ENCODE measurements at regions not wholly inside any gene's neighbourhood (a gene's known extent, or its start where the extent isn't known, plus 50 kb on each side); places are given as distances from the start of the nearest gene placed in this dataset.

- TF ChIP-seq STAT3 (IDR thresholded peaks at IDR 0.05; ENCODE audit: low read depth, low read length) (no peak), RAD21 (IDR thresholded peaks at IDR 0.05; ENCODE audit: insufficient read depth, low read depth, low read length) (no peak), NRF1 (conservative IDR thresholded peaks at IDR 0.05; ENCODE audit: low read depth, low read length) (no peak)
These were observed 835.8 kb upstream of the ALCAM start (continued) for GRCh38 chr3:104530934-104531333.

- BruUV-seq (replicated peaks): no TSS peak
- DNase-seq (ENCODE audit: low read depth, low spot score) (no peak), ATAC-seq (no peak; the same call in 2 of the 3 replicates), FAIRE-seq (no peak)
- peaks cover 2% of the 10 kb centered on the region; the same call in 1 of the 3 replicates for H3K9me3 ChIP-seq (replicated peaks; ENCODE audit: control insufficient read depth, insufficient read depth, low read length)
- RAD21 ChIA-PET (ENCODE audit: unreplicated experiment): no interaction called here
- H3K36me3 ChIP-seq (ENCODE audit: control insufficient read depth in 2 of 2, insufficient read depth in 2 of 2, low read length in 1 of 2): no peaks in the 10 kb centered on the region
- H3K4me2 ChIP-seq (ENCODE audit: control insufficient read depth, insufficient read depth): no peak overlapping the region
- no peak overlapping the region for H3K4me3 ChIP-seq
- no peaks in the 10 kb centered on the region for H3K4me1 ChIP-seq (ENCODE audit: control insufficient read depth, insufficient read depth, low read length)
- H3K79me2 ChIP-seq (ENCODE audit: control insufficient read depth, insufficient read depth, low read length): no peaks in the 10 kb centered on the region
- in situ Hi-C loops (cut with MboI) (no loop called here), intact Hi-C loops (cut with micrococcal nuclease; ENCODE audit: unreplicated experiment) (no loop called here)
- no peak overlapping the region for H3K9ac ChIP-seq (ENCODE audit: control insufficient read depth, insufficient read depth, low read length)
- no peak overlapping the region for H3K27ac ChIP-seq (ENCODE audit: control insufficient read depth, insufficient read depth)
- no peaks in the 10 kb centered on the region for H3K27me3 ChIP-seq (replicated peaks in 1 of 2; ENCODE audit: control insufficient read depth in 2 of 2, insufficient read depth in 2 of 2, low read length in 1 of 2)
- no peak overlapping the region for H2AFZ ChIP-seq (ENCODE audit: control insufficient read depth, low read depth, low read length)
- POLR2A ChIA-PET: no interaction called here
- SMC1A ChIA-PET (ENCODE audit: uncharacterized antibody, unreplicated experiment): interaction anchor here (0.8 to 1.3 kb wide), 3 partner anchors 10 to 18 kb away, joined by 3 read pairs; no protein-coding TSS in a partner anchor
- CTCF ChIA-PET: no interaction called here
- TF ChIP-seq MEF2B (IDR thresholded peaks at IDR 0.05; ENCODE audit: partially characterized antibody, poor library complexity, severe bottlenecking) (no peak), MYB (IDR thresholded peaks at IDR 0.05; ENCODE audit: borderline replicate concordance, low read depth, low read length) (no peak), MLLT1 (IDR thresholded peaks at IDR 0.05) (no peak), HDAC6 (IDR thresholded peaks at IDR 0.05; ENCODE audit: unreplicated experiment) (no peak), ZNF207 (IDR thresholded peaks at IDR 0.05; ENCODE audit: borderline replicate concordance) (no peak), PAX8 (IDR thresholded peaks at IDR 0.05) (no peak), BCL11A (IDR thresholded peaks at IDR 0.05; ENCODE audit: low read depth, low read length) (no peak), ZNF622 (IDR thresholded peaks at IDR 0.05) (no peak), E4F1 (IDR thresholded peaks at IDR 0.05; ENCODE audit: borderline replicate concordance, partially characterized antibody) (no peak), CHD1 (IDR thresholded peaks at IDR 0.05; ENCODE audit: low read depth, low read length) (no peak), ASH2L (IDR thresholded peaks at IDR 0.05; ENCODE audit: borderline replicate concordance, low read depth) (no peak), SMAD1 (IDR thresholded peaks at IDR 0.05; ENCODE audit: low read depth, partially characterized antibody) (no peak), ZNF24 (IDR thresholded peaks at IDR 0.05) (no peak), EGR1 (IDR thresholded peaks at IDR 0.05; ENCODE audit: borderline replicate concordance in 1 of 2, low read depth in 2 of 2, low read length in 2 of 2) (no peak)
- H4K20me1 ChIP-seq (ENCODE audit: control insufficient read depth, insufficient read depth): no peaks in the 10 kb centered on the region
These were observed 830.0 kb upstream of the ALCAM start for GRCh38 chr3:104536715-104537114.
